ENCODE measurements at regions not wholly inside any gene's neighbourhood (a gene's known extent, or its start where the extent isn't known, plus 50 kb on each side); places are given as distances from the start of the nearest gene placed in this dataset.

DNA sequence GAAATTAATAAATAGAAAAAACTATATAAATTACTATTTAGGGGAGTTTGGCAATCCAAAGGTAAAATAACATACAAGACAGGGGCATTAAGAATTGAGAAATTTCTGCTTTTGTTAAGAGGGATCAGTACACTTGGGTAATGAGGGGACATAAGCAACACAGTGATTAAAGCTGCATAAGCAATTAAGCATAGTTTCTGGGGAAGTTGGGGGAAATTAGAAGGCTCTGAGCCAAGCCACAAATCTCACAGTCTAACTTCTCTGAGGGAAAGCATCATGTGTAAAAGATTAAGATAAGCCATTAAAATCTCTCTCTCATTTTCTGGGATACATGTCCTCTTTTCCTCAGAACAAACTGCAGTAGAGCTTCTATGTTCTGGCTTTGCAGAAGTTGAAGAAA, 533.9 kb upstream of the LRFN5 start:
- TF ChIP-seq, protein P1, sequence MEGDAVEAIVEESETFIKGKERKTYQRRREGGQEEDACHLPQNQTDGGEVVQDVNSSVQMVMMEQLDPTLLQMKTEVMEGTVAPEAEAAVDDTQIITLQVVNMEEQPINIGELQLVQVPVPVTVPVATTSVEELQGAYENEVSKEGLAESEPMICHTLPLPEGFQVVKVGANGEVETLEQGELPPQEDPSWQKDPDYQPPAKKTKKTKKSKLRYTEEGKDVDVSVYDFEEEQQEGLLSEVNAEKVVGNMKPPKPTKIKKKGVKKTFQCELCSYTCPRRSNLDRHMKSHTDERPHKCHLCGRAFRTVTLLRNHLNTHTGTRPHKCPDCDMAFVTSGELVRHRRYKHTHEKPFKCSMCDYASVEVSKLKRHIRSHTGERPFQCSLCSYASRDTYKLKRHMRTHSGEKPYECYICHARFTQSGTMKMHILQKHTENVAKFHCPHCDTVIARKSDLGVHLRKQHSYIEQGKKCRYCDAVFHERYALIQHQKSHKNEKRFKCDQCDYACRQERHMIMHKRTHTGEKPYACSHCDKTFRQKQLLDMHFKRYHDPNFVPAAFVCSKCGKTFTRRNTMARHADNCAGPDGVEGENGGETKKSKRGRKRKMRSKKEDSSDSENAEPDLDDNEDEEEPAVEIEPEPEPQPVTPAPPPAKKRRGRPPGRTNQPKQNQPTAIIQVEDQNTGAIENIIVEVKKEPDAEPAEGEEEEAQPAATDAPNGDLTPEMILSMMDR (IDR thresholded peaks at IDR 0.05), result no peak
- ATAC-seq (no peak), FAIRE-seq (no peak), DNase-seq (no peak)
- intact Hi-C loops (cut with DNase I), result no loop called here
- Histone ChIP-seq H3K9me3 (no peaks in the 10 kb centered on the region), H3K27me3 (no peaks in the 10 kb centered on the region), H3K27ac (no peak overlapping the region), H3K4me3 (no peak overlapping the region), H3K36me3 (no peaks in the 10 kb centered on the region), H3K4me1 (no peaks in the 10 kb centered on the region)

DNA sequence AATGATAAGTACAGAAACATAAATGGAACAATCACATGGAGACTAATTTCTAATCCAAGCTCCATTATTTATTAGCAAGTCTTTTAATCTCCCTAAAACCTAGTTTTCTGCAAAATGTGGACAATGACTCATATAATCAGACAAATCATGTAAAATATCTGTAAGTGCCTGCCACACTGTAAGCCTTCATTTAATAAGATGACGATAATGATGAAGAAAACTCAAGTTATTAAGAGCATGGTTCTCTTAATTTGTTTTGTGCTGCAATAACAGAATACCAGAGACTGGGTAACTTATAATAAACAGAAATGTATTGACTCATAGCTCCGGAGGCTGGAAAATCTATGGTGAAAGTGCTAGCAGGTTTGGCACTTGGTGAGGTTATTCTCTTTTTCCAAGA, 535.3 kb upstream of the LRFN5 start:
- Histone ChIP-seq H3K4me3 (no peak overlapping the region), H3K9me3 (no peaks in the 10 kb centered on the region), H3K4me1 (no peaks in the 10 kb centered on the region), H3K36me3 (no peaks in the 10 kb centered on the region), H3K27me3 (no peaks in the 10 kb centered on the region), H3K27ac (no peak overlapping the region)
- WGBS, 2 donors, result 69 to 89% methylated on average over 2 of the region's 2 CpGs
- no peak for DNase-seq
- ATAC-seq, result no peak
- FAIRE-seq, result no peak
- intact Hi-C loops (cut with DNase I), result no loop called here
- TF ChIP-seq, protein P1 (IDR thresholded peaks at IDR 0.05), result no peak

DNA sequence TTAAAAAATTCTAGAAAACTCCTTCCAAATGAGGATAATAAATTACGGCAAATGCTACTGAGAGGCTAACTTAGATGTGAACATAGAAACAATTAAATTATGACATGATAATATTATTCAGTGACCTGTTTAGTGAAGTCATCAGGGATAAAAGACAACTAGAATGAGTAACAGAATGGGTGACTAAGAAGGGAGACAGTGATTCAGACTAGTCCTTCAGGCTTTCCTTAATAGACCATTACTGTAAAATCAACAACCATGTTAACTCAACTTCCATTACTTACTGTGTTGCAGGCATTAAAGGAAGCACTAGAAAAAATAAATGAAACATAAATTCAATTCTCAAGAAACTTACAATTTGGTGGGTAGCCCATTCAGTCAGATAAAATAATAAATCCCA, 543.9 kb upstream of the LRFN5 start:
- WGBS, 2 donors, result 0 to 85% methylated on average over 1 of the region's 1 CpG
- TF ChIP-seq, protein P1 (IDR thresholded peaks at IDR 0.05), result no peak
- intact Hi-C loops (cut with DNase I), result no loop called here
- DNase-seq, result no peak
- no peak overlapping the region for H3K4me3 ChIP-seq
- no peaks in the 10 kb centered on the region for H3K36me3 ChIP-seq
- no peaks in the 10 kb centered on the region for H3K9me3 ChIP-seq
- no peak for FAIRE-seq
- H3K27me3 ChIP-seq, result no peaks in the 10 kb centered on the region
- no peaks in the 10 kb centered on the region for H3K4me1 ChIP-seq
- ATAC-seq, result no peak
- no peak overlapping the region for H3K27ac ChIP-seq

DNA sequence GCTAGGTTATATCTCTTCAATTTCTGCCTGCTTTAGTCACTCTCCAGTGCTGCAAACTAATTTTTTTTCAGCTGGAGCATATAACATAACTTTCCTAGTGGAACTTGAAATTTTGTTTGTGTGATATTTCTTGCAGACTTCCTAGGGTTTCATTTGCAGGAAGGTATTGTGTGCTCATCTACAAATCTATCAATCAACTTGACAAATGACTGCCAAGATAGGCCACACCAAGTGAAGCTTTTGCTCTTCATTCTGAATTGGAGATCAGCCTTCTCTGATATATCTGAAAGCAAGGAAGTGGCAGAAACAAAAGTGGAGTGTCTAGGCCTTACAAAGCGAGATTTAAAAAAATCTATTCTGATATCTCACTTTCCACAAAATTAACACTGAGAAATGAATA, 551.1 kb upstream of the LRFN5 start:
- intact Hi-C loops (cut with DNase I), result no loop called here
- ATAC-seq (no peak), FAIRE-seq (no peak), DNase-seq (no peak)
- Histone ChIP-seq H3K4me3 (no peak overlapping the region), H3K27ac (no peak overlapping the region), H3K4me1 (no peaks in the 10 kb centered on the region), H3K36me3 (no peaks in the 10 kb centered on the region), H3K27me3 (no peaks in the 10 kb centered on the region), H3K9me3 (no peaks in the 10 kb centered on the region)
- 55 to 63% methylated on average over 1 of the region's 1 CpG for WGBS, 2 donors
- TF ChIP-seq, protein P1 (IDR thresholded peaks at IDR 0.05), result no peak

DNA sequence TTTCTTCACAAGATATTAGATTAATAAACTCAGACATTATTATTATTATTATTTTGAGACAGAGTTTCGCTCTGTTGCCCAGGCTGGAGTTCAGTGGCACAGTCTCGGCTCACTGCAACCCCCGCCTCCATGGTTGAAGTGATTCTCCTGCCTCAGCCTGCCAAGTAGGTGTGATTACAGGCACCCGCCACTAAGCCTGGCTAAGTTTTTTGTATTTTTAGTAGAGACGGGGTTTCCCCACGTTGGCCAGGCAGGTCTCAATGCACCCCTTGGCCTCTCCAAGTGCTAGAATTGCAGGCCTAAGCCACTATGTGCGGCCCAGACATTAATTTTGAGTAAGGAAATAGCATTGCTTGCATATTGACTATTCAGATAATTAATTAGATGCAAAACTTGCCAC, 554.9 kb upstream of the LRFN5 start:
- FAIRE-seq (no peak), ATAC-seq (no peak), DNase-seq (no peak)
- Histone ChIP-seq H3K36me3 (no peaks in the 10 kb centered on the region), H3K27me3 (no peaks in the 10 kb centered on the region), H3K27ac (no peak overlapping the region), H3K4me1 (no peaks in the 10 kb centered on the region), H3K4me3 (no peak overlapping the region), H3K9me3 (no peaks in the 10 kb centered on the region)
- TF ChIP-seq, protein P1 (IDR thresholded peaks at IDR 0.05), result no peak
- intact Hi-C loops (cut with DNase I), result no loop called here
- WGBS, 2 donors, result 54 to 59% methylated on average over 7 of the region's 7 CpGs

Data from pancreas (tissue), 10 donors.